HG03457 (cell line): ENCODE measurements at regions not wholly inside any gene's neighbourhood (a gene's known extent, or its start where the extent isn't known, plus 50 kb on each side); places are given as distances from the start of the nearest gene placed in this dataset.

Source experiments
- ATAC-seq: cut with Tn5 transposase; IDR thresholded peaks from one replicate; pipeline ENCODE4 v1.9.1; 2021; ENCODE audit warnings: moderate number of reproducible peaks; ENCODE audit not compliant: unreplicated experiment

GRCh38 chr18:37617623-37618022 is 52.0 kb upstream of the CELF4 start:
- ATAC-seq = no peak
